ENCODE measurements at regions not wholly inside any gene's neighbourhood (a gene's known extent, or its start where the extent isn't known, plus 50 kb on each side); places are given as distances from the start of the nearest gene placed in this dataset.

- TF ChIP-seq CTCF (IDR thresholded peaks at IDR 0.05) (no peak), POLR2A (IDR thresholded peaks at IDR 0.05) (no peak)
Measured at GRCh38 chr20:56817780-56818675, 188.9 kb downstream of the TFAP2C start.

Data from vagina (tissue), 2 donors.